Nephron (organoid): ENCODE measurements at regions not wholly inside any gene's neighbourhood (a gene's known extent, or its start where the extent isn't known, plus 50 kb on each side); places are given as distances from the start of the nearest gene placed in this dataset.

Experiments
- H3K27ac Mint-ChIP-seq, 3 experiments: 2 replicates each; pipeline ENCODE4 v1.8.0; 2020; ENCODE audit warnings: mixed read lengths in 3 of 3, mild to moderate bottlenecking in 2 of 3, moderate library complexity in 1 of 3
- H3K27me3 Mint-ChIP-seq: 2 replicates; pipeline ENCODE4 v1.8.0; 2021; ENCODE audit warnings: low read depth, mild to moderate bottlenecking, moderate library complexity, mixed read lengths
- H3K36me3 Mint-ChIP-seq: 2 replicates; pipeline ENCODE4 v1.8.0; 2020; ENCODE audit warnings: low read depth, mixed read lengths
- H3K4me1 Mint-ChIP-seq: 2 replicates; pipeline ENCODE4 v1.8.0; 2020; ENCODE audit warnings: mixed read lengths
- H3K4me3 Mint-ChIP-seq, 3 experiments: 2 replicates each; pipeline ENCODE4 v1.8.0; 2020; ENCODE audit warnings: mild to moderate bottlenecking in 3 of 3, mixed read lengths in 3 of 3, moderate library complexity in 2 of 3
- H3K9me3 Mint-ChIP-seq: 2 replicates; pipeline ENCODE4 v1.8.0; 2020; ENCODE audit warnings: mixed read lengths
- TF ChIP-seq, protein P1 (sequence below), 3 experiments: fragments of 200-600 bp; sonication (generic); IDR thresholded peaks; one replicate each; pipeline ENCODE4 v1.5.0; 2021; ENCODE audit warnings: antibody characterized with exemption in 3 of 3; ENCODE audit not compliant: unreplicated experiment in 3 of 3

- H3K9me3 Mint-ChIP-seq = no peaks in the 10 kb centered on the region
Measured at GRCh38 chr14:38431156-38431555, 175.3 kb upstream of the CLEC14A start.

GRCh38 chr14:38430522-38430921 lies 174.6 kb upstream of the CLEC14A start:
- TF ChIP-seq, protein P1, sequence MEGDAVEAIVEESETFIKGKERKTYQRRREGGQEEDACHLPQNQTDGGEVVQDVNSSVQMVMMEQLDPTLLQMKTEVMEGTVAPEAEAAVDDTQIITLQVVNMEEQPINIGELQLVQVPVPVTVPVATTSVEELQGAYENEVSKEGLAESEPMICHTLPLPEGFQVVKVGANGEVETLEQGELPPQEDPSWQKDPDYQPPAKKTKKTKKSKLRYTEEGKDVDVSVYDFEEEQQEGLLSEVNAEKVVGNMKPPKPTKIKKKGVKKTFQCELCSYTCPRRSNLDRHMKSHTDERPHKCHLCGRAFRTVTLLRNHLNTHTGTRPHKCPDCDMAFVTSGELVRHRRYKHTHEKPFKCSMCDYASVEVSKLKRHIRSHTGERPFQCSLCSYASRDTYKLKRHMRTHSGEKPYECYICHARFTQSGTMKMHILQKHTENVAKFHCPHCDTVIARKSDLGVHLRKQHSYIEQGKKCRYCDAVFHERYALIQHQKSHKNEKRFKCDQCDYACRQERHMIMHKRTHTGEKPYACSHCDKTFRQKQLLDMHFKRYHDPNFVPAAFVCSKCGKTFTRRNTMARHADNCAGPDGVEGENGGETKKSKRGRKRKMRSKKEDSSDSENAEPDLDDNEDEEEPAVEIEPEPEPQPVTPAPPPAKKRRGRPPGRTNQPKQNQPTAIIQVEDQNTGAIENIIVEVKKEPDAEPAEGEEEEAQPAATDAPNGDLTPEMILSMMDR (IDR thresholded peaks at IDR 0.05; ENCODE audit: unreplicated experiment in 3 of 3) = no peak

More at GRCh38 chr14:38431156-38431555, 175.3 kb upstream of the CLEC14A start:
- TF ChIP-seq, protein P1 (IDR thresholded peaks at IDR 0.05; ENCODE audit: unreplicated experiment in 3 of 3) = no peak
- no peaks in the 10 kb centered on the region for H3K4me1 Mint-ChIP-seq
- no peak overlapping the region for H3K27ac Mint-ChIP-seq
- H3K4me3 Mint-ChIP-seq = no peak overlapping the region
- H3K27me3 Mint-ChIP-seq = no peaks in the 10 kb centered on the region
- H3K36me3 Mint-ChIP-seq = no peaks in the 10 kb centered on the region

GRCh38 chr14:38425324-38425976 lies 169.6 kb upstream of the CLEC14A start:
- Mint-ChIP-seq H3K27ac (no peak overlapping the region), H3K4me1 (no peaks in the 10 kb centered on the region), H3K9me3 (peaks cover 15% of the 10 kb centered on the region), H3K4me3 (no peak overlapping the region), H3K27me3 (no peaks in the 10 kb centered on the region), H3K36me3 (no peaks in the 10 kb centered on the region)
- TF ChIP-seq, protein P1 (IDR thresholded peaks at IDR 0.05; ENCODE audit: unreplicated experiment in 3 of 3) = no peak

More at GRCh38 chr14:38430522-38430921, 174.6 kb upstream of the CLEC14A start:
- Mint-ChIP-seq H3K4me3 (no peak overlapping the region), H3K27me3 (no peaks in the 10 kb centered on the region), H3K4me1 (no peaks in the 10 kb centered on the region), H3K36me3 (no peaks in the 10 kb centered on the region), H3K9me3 (peaks cover 3% of the 10 kb centered on the region), H3K27ac (no peak overlapping the region)

- H3K4me3 Mint-ChIP-seq = no peak overlapping the region
- no peak overlapping the region for H3K27ac Mint-ChIP-seq
- H3K9me3 Mint-ChIP-seq = peaks cover 13% of the 10 kb centered on the region
- no peaks in the 10 kb centered on the region for H3K4me1 Mint-ChIP-seq
- TF ChIP-seq, protein P1 (IDR thresholded peaks at IDR 0.05; ENCODE audit: unreplicated experiment in 3 of 3) = no peak
- H3K36me3 Mint-ChIP-seq = no peaks in the 10 kb centered on the region
- H3K27me3 Mint-ChIP-seq = peaks cover 4% of the 10 kb centered on the region
Measured at GRCh38 chr14:38420048-38420447, 164.2 kb upstream of the CLEC14A start.

DNA sequence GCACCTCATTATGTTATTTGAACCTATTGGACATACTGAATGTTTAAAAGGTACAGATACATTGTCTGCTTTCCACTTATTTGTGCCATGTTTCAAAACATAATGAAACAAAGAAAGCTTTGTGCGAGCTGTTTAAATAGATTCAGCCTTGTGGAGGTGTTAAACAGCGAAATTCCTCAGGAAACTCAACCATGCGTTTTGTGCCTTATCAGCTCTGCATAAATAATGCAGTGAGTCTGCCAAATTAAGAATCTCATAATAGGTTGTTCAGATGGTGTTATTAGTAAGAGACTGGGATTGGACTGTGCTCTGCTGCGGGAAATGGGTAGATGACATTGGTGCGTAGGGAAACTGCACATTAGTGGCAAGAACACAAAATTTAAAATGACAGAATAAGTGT lies 163.7 kb upstream of the CLEC14A start:
- Mint-ChIP-seq H3K36me3 (no peaks in the 10 kb centered on the region), H3K4me3 (no peak overlapping the region), H3K27ac (no peak overlapping the region), H3K9me3 (peaks cover 13% of the 10 kb centered on the region), H3K4me1 (no peaks in the 10 kb centered on the region), H3K27me3 (peaks cover 4% of the 10 kb centered on the region)
- TF ChIP-seq, protein P1 (IDR thresholded peaks at IDR 0.05; ENCODE audit: unreplicated experiment in 3 of 3) = no peak

DNA sequence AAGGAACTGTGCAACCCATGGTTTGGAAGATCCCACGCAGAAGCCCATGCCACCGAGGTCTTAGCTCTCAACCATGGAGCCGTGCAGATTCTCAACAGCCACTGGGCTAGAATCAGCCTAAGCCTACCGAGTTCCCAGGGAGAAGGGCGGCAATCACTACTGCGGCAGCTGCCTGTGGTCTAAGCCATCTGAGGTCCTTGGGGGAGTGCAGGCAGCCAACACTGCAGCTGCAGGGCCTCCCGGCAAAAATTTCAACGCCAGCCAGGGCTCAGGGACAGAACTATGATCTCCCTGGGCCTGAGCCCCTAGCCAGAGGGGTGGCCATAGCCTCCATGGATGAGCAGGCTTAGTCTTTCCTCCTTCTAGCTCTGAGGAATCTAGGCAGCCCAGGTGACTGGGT lies 156.8 kb upstream of the CLEC14A start:
- H3K36me3 Mint-ChIP-seq = no peaks in the 10 kb centered on the region
- TF ChIP-seq, protein P1 (IDR thresholded peaks at IDR 0.05; ENCODE audit: unreplicated experiment in 3 of 3) = no peak
- H3K9me3 Mint-ChIP-seq = no peaks in the 10 kb centered on the region
- no peak overlapping the region for H3K27ac Mint-ChIP-seq
- H3K4me1 Mint-ChIP-seq = peaks cover 7% of the 10 kb centered on the region
- H3K27me3 Mint-ChIP-seq = peaks cover 4% of the 10 kb centered on the region
- no peak overlapping the region for H3K4me3 Mint-ChIP-seq
